Chondrocyte (in vitro differentiated cells): ENCODE measurements at regions not wholly inside any gene's neighbourhood (a gene's known extent, or its start where the extent isn't known, plus 50 kb on each side); places are given as distances from the start of the nearest gene placed in this dataset. TPM values are rescaled to one million over a fixed set of nuclear protein-coding genes. Genes with fewer than 3 reads are reported as not detected.

Experiments
- DNase-seq: peaks from one replicate; pipeline ENCODE4 v3.0.0; 2021; ENCODE audit warnings: mixed read lengths, low spot score
- H3K27ac Mint-ChIP-seq: one replicate; pipeline ENCODE4 v1.8.0; 2021; ENCODE audit warnings: mild to moderate bottlenecking, moderate library complexity, mixed read lengths; ENCODE audit not compliant: unreplicated experiment
- H3K27me3 Mint-ChIP-seq: 2 replicates; pipeline ENCODE4 v1.8.0; 2021; ENCODE audit warnings: low read depth, mixed read lengths
- H3K36me3 Mint-ChIP-seq: 2 replicates; pipeline ENCODE4 v1.8.0; 2021; ENCODE audit warnings: low read depth, mixed read lengths
- H3K4me1 Mint-ChIP-seq: 2 replicates; pipeline ENCODE4 v1.8.0; 2021; ENCODE audit warnings: low read depth, mild to moderate bottlenecking, mixed read lengths
- H3K4me3 Mint-ChIP-seq: one replicate; pipeline ENCODE4 v1.8.0; 2021; ENCODE audit warnings: mild to moderate bottlenecking, moderate library complexity, mixed read lengths; ENCODE audit not compliant: unreplicated experiment
- H3K9me3 Mint-ChIP-seq: 2 replicates; pipeline ENCODE4 v1.8.0; 2021; ENCODE audit warnings: low read depth, mixed read lengths
- microRNA-seq: library from miRNA; unstranded; fragments of <30 nt; microRNA quantifications from one replicate; pipeline ENCODE4 v1.2.0, GENCODE V29; 2020; ENCODE audit warnings: borderline number of aligned reads
- TF ChIP-seq, protein P1 (sequence below): fragments of 200-600 bp; sonication (generic); IDR thresholded peaks from 2 replicates; pipeline ENCODE4 v1.5.0; 2021; ENCODE audit warnings: antibody characterized with exemption, mild to moderate bottlenecking, moderate library complexity

DNA sequence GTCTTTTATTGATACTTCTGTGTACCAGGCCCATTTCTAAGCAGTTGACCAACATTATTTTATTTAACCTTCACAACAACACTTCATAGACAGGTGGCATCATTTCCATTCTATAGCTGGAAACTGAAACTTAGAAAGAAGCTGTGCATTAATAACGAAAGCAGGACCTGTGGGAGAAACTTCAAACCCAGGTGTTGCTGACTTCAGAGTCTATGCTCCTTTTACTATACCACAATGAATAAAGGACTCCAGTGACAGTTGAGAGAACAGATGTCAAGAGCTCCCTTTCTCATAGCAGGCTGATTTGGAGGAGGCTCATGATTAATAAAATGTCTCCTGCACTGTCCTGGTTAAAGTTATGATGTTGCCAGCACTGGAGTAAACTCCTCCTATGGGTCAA is 56.6 kb upstream of the POU3F2 start:
- H3K27me3 Mint-ChIP-seq, result peaks cover 24% of the 10 kb centered on the region
- no peaks in the 10 kb centered on the region for H3K4me1 Mint-ChIP-seq
- no peak overlapping the region for H3K27ac Mint-ChIP-seq

DNA sequence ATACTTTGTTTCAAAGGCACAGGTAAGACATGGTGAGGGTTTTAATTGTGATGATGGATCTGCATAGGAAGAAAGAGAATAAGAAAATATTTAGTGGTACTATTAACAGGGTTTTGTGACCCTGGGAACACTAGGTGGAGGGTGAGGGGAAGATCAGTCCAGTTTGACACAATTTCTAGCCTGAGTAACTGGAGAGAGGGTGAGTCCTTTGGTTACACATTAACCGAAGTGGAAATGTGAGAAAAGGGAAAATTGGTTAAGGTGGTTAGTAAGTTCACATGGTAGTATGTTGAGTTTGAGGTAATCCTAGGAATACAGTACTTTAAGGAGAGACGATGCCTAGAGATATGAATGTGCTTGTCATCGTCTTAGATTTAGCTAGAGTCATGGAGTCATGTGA is 54.8 kb upstream of the POU3F2 start:
- H3K4me1 Mint-ChIP-seq, result no peaks in the 10 kb centered on the region
- no peak overlapping the region for H3K27ac Mint-ChIP-seq
- no peak for DNase-seq
- H3K9me3 Mint-ChIP-seq, result no peaks in the 10 kb centered on the region
- no peak overlapping the region for H3K4me3 Mint-ChIP-seq
- no peaks in the 10 kb centered on the region for H3K36me3 Mint-ChIP-seq
- TF ChIP-seq, protein P1, sequence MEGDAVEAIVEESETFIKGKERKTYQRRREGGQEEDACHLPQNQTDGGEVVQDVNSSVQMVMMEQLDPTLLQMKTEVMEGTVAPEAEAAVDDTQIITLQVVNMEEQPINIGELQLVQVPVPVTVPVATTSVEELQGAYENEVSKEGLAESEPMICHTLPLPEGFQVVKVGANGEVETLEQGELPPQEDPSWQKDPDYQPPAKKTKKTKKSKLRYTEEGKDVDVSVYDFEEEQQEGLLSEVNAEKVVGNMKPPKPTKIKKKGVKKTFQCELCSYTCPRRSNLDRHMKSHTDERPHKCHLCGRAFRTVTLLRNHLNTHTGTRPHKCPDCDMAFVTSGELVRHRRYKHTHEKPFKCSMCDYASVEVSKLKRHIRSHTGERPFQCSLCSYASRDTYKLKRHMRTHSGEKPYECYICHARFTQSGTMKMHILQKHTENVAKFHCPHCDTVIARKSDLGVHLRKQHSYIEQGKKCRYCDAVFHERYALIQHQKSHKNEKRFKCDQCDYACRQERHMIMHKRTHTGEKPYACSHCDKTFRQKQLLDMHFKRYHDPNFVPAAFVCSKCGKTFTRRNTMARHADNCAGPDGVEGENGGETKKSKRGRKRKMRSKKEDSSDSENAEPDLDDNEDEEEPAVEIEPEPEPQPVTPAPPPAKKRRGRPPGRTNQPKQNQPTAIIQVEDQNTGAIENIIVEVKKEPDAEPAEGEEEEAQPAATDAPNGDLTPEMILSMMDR, result no peak
- peaks cover 22% of the 10 kb centered on the region for H3K27me3 Mint-ChIP-seq

More for the DNA sequence above, 56.6 kb upstream of the POU3F2 start:
- H3K9me3 Mint-ChIP-seq, result no peaks in the 10 kb centered on the region
- TF ChIP-seq, protein P1, result no peak
- no peak overlapping the region for H3K4me3 Mint-ChIP-seq
- H3K36me3 Mint-ChIP-seq, result no peaks in the 10 kb centered on the region
- no peak for DNase-seq

DNA sequence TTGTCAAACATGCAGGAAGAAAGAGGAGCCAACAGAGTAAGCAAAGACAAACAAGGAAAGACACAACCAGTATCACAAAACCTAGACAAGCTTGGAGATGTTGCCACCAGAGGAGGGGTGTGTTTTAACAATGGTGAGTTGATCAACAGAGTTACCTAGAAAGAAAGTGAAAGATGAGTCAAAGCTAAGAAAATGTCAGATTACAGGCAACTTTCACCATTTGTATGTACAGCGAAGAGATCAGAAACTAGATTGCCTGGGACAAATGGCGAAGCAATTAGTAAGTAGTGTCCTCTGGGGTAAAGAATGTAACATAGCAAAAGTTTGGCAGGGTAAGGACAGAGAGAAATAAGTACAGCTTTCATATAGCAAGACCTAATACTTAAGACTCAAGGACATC is 51.6 kb upstream of the POU3F2 start:
- TF ChIP-seq, protein P1, result no peak
- peaks cover 22% of the 10 kb centered on the region for H3K27me3 Mint-ChIP-seq
- H3K4me3 Mint-ChIP-seq, result no peak overlapping the region
- no peaks in the 10 kb centered on the region for H3K36me3 Mint-ChIP-seq
- H3K27ac Mint-ChIP-seq, result no peak overlapping the region
- H3K9me3 Mint-ChIP-seq, result no peaks in the 10 kb centered on the region
- DNase-seq, result no peak
- peaks cover 5% of the 10 kb centered on the region for H3K4me1 Mint-ChIP-seq

DNA sequence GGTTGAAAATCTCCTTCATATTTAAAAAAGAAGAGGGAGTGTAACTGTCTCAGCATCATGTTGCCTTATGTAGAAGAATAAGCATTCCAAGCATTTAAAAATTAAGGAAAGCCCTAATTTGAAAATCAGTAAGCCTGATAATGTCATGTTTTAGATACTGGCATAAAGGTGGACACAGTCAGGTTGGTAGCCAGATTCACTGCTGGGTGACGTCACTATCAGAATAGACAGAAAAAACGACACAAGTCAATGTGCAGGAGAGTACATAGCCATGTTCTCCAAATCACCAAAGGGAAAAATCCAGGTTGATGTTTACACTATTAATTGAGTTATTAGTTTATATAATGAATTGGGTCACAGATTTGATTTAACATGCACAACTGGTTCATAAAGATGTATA is 50.8 kb upstream of the POU3F2 start:
- Mint-ChIP-seq H3K36me3 (no peaks in the 10 kb centered on the region), H3K27me3 (peaks cover 24% of the 10 kb centered on the region), H3K4me3 (no peak overlapping the region), H3K27ac (no peak overlapping the region), H3K9me3 (no peaks in the 10 kb centered on the region), H3K4me1 (peaks cover 11% of the 10 kb centered on the region)
- no peak for DNase-seq
- TF ChIP-seq, protein P1, result no peak

Small RNAs in the stretch of these regions (microRNA-seq; reads per million reads assigned to microRNA genes)
- gene MIR2113, result not detected
